ENCODE measurements at regions not wholly inside any gene's neighbourhood (a gene's known extent, or its start where the extent isn't known, plus 50 kb on each side); places are given as distances from the start of the nearest gene placed in this dataset.

- DNase-seq (ENCODE audit: extremely low read depth, low read depth), result no peak
- TF ChIP-seq CTCF (IDR thresholded peaks at IDR 0.05; ENCODE audit: low read depth, low read length), result no peak
Observed at GRCh38 chr11:23961503-23962338, 535.1 kb upstream of the LUZP2 start.

GRCh38 chr11:23973244-23973643 is 523.6 kb upstream of the LUZP2 start:
- no peak for TF ChIP-seq CTCF (IDR thresholded peaks at IDR 0.05; ENCODE audit: low read depth, low read length)
- DNase-seq (ENCODE audit: extremely low read depth, low read depth), result no peak

- no peak for TF ChIP-seq CTCF (IDR thresholded peaks at IDR 0.05; ENCODE audit: low read depth, low read length)
- no peak for DNase-seq (ENCODE audit: extremely low read depth, low read depth)
Observed at GRCh38 chr11:23974051-23974450, 522.8 kb upstream of the LUZP2 start.

GRCh38 chr11:23974601-23975000 is 522.3 kb upstream of the LUZP2 start:
- no peak for TF ChIP-seq CTCF (IDR thresholded peaks at IDR 0.05; ENCODE audit: low read depth, low read length)
- no peak for DNase-seq (ENCODE audit: extremely low read depth, low read depth)

GRCh38 chr11:23976426-23976825 is 520.4 kb upstream of the LUZP2 start:
- DNase-seq (ENCODE audit: extremely low read depth, low read depth), result no peak
- no peak for TF ChIP-seq CTCF (IDR thresholded peaks at IDR 0.05; ENCODE audit: low read depth, low read length)

- TF ChIP-seq CTCF (IDR thresholded peaks at IDR 0.05; ENCODE audit: low read depth, low read length), result no peak
- no peak for DNase-seq (ENCODE audit: extremely low read depth, low read depth)
Observed at GRCh38 chr11:23976841-23977271, 520.0 kb upstream of the LUZP2 start.

GRCh38 chr11:23988381-23989006 is 508.4 kb upstream of the LUZP2 start:
- no peak for TF ChIP-seq CTCF (IDR thresholded peaks at IDR 0.05; ENCODE audit: low read depth, low read length)
- no peak for DNase-seq (ENCODE audit: extremely low read depth, low read depth)

Measured in AG09319 (cell line).